Endothelial cell (in vitro differentiated cells): ENCODE measurements at regions not wholly inside any gene's neighbourhood (a gene's known extent, or its start where the extent isn't known, plus 50 kb on each side); places are given as distances from the start of the nearest gene placed in this dataset.

Source experiments
- DNase-seq: peaks from one replicate; pipeline ENCODE4 v3.0.0; 2021; ENCODE audit warnings: low spot score
- H3K27ac Mint-ChIP-seq: one replicate; pipeline ENCODE4 v1.8.0; 2021; ENCODE audit warnings: mixed read lengths, inconsistent platforms; ENCODE audit not compliant: unreplicated experiment
- H3K27me3 Mint-ChIP-seq: one replicate; pipeline ENCODE4 v1.8.0; 2021; ENCODE audit warnings: mild to moderate bottlenecking, moderate library complexity, mixed read lengths, inconsistent platforms; ENCODE audit not compliant: unreplicated experiment
- H3K36me3 Mint-ChIP-seq: one replicate; pipeline ENCODE4 v1.8.0; 2021; ENCODE audit warnings: mild to moderate bottlenecking, low read depth, mixed read lengths, inconsistent platforms; ENCODE audit not compliant: unreplicated experiment
- H3K4me1 Mint-ChIP-seq: one replicate; pipeline ENCODE4 v1.8.0; 2021; ENCODE audit warnings: mild to moderate bottlenecking, mixed read lengths, inconsistent platforms; ENCODE audit not compliant: unreplicated experiment
- H3K4me3 Mint-ChIP-seq: one replicate; pipeline ENCODE4 v1.8.0; 2021; ENCODE audit warnings: mild to moderate bottlenecking, mixed read lengths, inconsistent platforms; ENCODE audit not compliant: unreplicated experiment
- H3K9me3 Mint-ChIP-seq: one replicate; pipeline ENCODE4 v1.8.0; 2021; ENCODE audit warnings: mixed read lengths, inconsistent platforms; ENCODE audit not compliant: unreplicated experiment
- CTCF ChIP-seq: fragments of 200-600 bp; sonication (generic); IDR thresholded peaks from one replicate; pipeline ENCODE4 v1.5.0; 2021; ENCODE audit warnings: antibody characterized with exemption; ENCODE audit not compliant: unreplicated experiment

GRCh38 chr20:17878069-17878911, 90.3 kb downstream of the SNX5 start:
- H3K9me3 Mint-ChIP-seq, result no peaks in the 10 kb centered on the region
- H3K4me1 Mint-ChIP-seq, result no peaks in the 10 kb centered on the region
- H3K36me3 Mint-ChIP-seq, result no peaks in the 10 kb centered on the region
- no peak for TF ChIP-seq CTCF
- H3K4me3 Mint-ChIP-seq, result no peak overlapping the region
- no peak overlapping the region for H3K27ac Mint-ChIP-seq
- H3K27me3 Mint-ChIP-seq, result peaks cover 3% of the 10 kb centered on the region
- no peak for DNase-seq

- DNase-seq, result no peak
- H3K27ac Mint-ChIP-seq, result no peak overlapping the region
- no peak overlapping the region for H3K4me3 Mint-ChIP-seq
- no peak for TF ChIP-seq CTCF
- H3K36me3 Mint-ChIP-seq, result no peaks in the 10 kb centered on the region
- H3K27me3 Mint-ChIP-seq, result peaks cover 6% of the 10 kb centered on the region
- H3K9me3 Mint-ChIP-seq, result no peaks in the 10 kb centered on the region
- H3K4me1 Mint-ChIP-seq, result no peaks in the 10 kb centered on the region
Measured at GRCh38 chr20:17875981-17876385, 92.6 kb downstream of the SNX5 start.

- no peak for DNase-seq
- no peak for TF ChIP-seq CTCF
- H3K4me3 Mint-ChIP-seq, result no peak overlapping the region
- H3K27ac Mint-ChIP-seq, result no peak overlapping the region
- peaks cover 6% of the 10 kb centered on the region for H3K27me3 Mint-ChIP-seq
- H3K9me3 Mint-ChIP-seq, result no peaks in the 10 kb centered on the region
- no peaks in the 10 kb centered on the region for H3K36me3 Mint-ChIP-seq
- no peaks in the 10 kb centered on the region for H3K4me1 Mint-ChIP-seq
Measured at GRCh38 chr20:17875106-17875980, 93.3 kb downstream of the SNX5 start.

GRCh38 chr20:17874271-17875105, 94.1 kb downstream of the SNX5 start:
- H3K27me3 Mint-ChIP-seq, result peaks cover 6% of the 10 kb centered on the region
- H3K4me3 Mint-ChIP-seq, result no peak overlapping the region
- H3K4me1 Mint-ChIP-seq, result no peaks in the 10 kb centered on the region
- no peaks in the 10 kb centered on the region for H3K9me3 Mint-ChIP-seq
- DNase-seq, result no peak
- H3K36me3 Mint-ChIP-seq, result no peaks in the 10 kb centered on the region
- H3K27ac Mint-ChIP-seq, result peak overlapping the region; percentile 37
- no peak for TF ChIP-seq CTCF
